Psoas muscle (tissue), 7 donors: ENCODE measurements at regions not wholly inside any gene's neighbourhood (a gene's known extent, or its start where the extent isn't known, plus 50 kb on each side); places are given as distances from the start of the nearest gene placed in this dataset.

Experiments
- ATAC-seq, 4 donors: fragments of 200-7000 bp; cut with Tn5 transposase; one replicate each; pipeline ENCODE4 v1.9.1; 2020; ENCODE audit warnings: moderate library complexity in 3 of 4, mild to moderate bottlenecking in 2 of 4
- DNase-seq, 2 donors: peaks; one replicate each; pipeline ENCODE4 v3.0.0-alpha.2; 2020
- H3K27ac ChIP-seq: fragments of 200-600 bp; one replicate; pipeline ENCODE4 v1.8.0; 2022
- H3K27me3 ChIP-seq, 3 donors: fragments of 200-600 bp in 1 of 3; one replicate each; pipeline versions ENCODE4 v1.6.1 to v1.8.0; 2013 to 2022; ENCODE audit warnings: low read length in 2 of 3, mild to moderate bottlenecking in 2 of 3, moderate library complexity in 1 of 3; ENCODE audit not compliant: insufficient read depth in 3 of 3
- H3K36me3 ChIP-seq, 2 donors: fragments of 200-600 bp in 1 of 2; one replicate each; pipeline versions ENCODE4 v1.6.1 to v1.8.0; 2013 to 2022; ENCODE audit warnings: low read depth in 1 of 2, mild to moderate bottlenecking in 1 of 2, moderate library complexity in 1 of 2; ENCODE audit not compliant: insufficient read depth in 1 of 2
- H3K4me1 ChIP-seq: fragments of 200-600 bp; one replicate; pipeline ENCODE4 v1.8.0; 2022
- H3K4me3 ChIP-seq: fragments of 200-600 bp; one replicate; pipeline ENCODE4 v1.8.0; 2022; ENCODE audit warnings: mild to moderate bottlenecking
- H3K9me3 ChIP-seq: fragments of 200-600 bp; one replicate; pipeline ENCODE4 v1.8.0; 2022
- WGBS, 3 donors: extraction: QIAGEN DNeasy Blood & Tissue Kit; methylation state at CpG; one replicate each; pipeline versions ENCODE4 v1.1.6 to v1.1.7; 2013; 5-methylcytosine and 5-hydroxymethylcytosine counted together
- intact Hi-C, 2 donors: fragments of 100-400 bp; cut with DNase I; formaldehyde crosslinking; loops; one replicate each; pipeline versions ENCODE4 v1.11.0 to v1.14.2; 2022
- TF ChIP-seq, protein P1 (sequence below): fragments of 200-600 bp; IDR thresholded peaks from one replicate; pipeline ENCODE4 v1.8.0; 2022; ENCODE audit warnings: antibody characterized with exemption
- donor health status: healthy with polysubstance abuse.
- donor health status: DM: no; HTN: no; CAD: no; lungs with moderate emphysema.
- donor health status: Bipolar disorder and iron deficiency.
- donor health status: healthy.
- donor health status: DM: yes; HTN: yes; CAD: no.
- donor health status: DM: no; HTN: no; CAD: no.
- donor health status: DM: yes; HTN: yes; CAD: no.

DNA sequence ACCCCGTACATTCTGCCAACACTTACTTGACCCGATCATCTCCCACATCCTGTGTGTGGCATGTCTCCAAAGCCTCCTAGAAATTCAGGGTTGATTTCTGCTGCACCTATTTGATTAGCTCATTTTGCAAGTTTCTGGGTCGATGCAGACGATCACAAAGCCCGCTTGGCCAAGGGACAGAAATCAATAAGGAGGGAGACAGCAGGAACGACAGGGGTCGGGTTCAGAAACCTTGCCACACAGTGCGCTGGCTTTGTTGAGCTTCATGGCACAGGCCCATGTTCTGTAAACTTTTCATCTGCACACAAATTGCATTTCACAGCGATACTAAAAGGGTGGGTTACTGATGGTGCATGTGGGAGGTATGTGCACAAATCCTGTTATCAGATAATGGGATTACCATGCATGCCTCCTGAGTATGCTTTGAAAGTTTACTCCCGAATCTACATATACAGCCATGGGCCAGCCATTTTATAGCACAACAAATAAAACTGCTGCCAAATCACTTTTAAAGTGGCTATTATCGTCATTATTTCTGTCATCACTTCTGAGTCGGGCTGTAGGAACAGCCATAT lies 95.9 kb upstream of the ATP11B start:
- H3K36me3 ChIP-seq: no peaks in the 10 kb centered on the region
- no peaks in the 10 kb centered on the region for H3K4me1 ChIP-seq
- no peak for DNase-seq
- no peak overlapping the region for H3K27ac ChIP-seq
- WGBS, 3 donors: 45 to 48% (median 46%) methylated on average over 12 of the region's 12 CpGs
- TF ChIP-seq, protein P1, sequence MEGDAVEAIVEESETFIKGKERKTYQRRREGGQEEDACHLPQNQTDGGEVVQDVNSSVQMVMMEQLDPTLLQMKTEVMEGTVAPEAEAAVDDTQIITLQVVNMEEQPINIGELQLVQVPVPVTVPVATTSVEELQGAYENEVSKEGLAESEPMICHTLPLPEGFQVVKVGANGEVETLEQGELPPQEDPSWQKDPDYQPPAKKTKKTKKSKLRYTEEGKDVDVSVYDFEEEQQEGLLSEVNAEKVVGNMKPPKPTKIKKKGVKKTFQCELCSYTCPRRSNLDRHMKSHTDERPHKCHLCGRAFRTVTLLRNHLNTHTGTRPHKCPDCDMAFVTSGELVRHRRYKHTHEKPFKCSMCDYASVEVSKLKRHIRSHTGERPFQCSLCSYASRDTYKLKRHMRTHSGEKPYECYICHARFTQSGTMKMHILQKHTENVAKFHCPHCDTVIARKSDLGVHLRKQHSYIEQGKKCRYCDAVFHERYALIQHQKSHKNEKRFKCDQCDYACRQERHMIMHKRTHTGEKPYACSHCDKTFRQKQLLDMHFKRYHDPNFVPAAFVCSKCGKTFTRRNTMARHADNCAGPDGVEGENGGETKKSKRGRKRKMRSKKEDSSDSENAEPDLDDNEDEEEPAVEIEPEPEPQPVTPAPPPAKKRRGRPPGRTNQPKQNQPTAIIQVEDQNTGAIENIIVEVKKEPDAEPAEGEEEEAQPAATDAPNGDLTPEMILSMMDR: no peak
- H3K27me3 ChIP-seq: peaks cover 0 to 3% (median 3%) of the 10 kb centered on the region in 3 donors
- no peak overlapping the region for H3K4me3 ChIP-seq
- ATAC-seq: no peak
- intact Hi-C loops: no loop called here
- H3K9me3 ChIP-seq: no peaks in the 10 kb centered on the region

DNA sequence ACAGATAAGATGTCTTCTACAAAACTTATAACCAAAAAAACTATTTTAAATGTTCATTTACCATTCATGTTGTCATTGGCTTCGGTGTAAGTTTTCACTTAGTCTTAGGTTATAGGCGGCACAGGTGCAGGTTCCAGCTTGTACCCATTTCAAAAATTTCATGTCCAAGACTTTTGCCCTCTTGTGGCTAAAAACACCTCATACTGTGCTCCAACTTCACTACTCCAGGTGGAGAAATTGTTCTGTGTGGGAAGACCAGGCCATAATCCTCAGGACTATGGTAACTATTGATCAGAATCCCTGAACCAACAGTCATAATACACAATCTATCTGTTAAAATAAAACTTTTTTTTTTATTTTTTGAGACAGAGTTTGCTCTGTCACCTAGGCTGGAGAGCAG lies 95.2 kb upstream of the ATP11B start:
- no peaks in the 10 kb centered on the region for H3K4me1 ChIP-seq
- H3K36me3 ChIP-seq: no peaks in the 10 kb centered on the region
- no peaks in the 10 kb centered on the region for H3K9me3 ChIP-seq
- H3K27me3 ChIP-seq: peaks cover 0 to 3% (median 0%) of the 10 kb centered on the region in 3 donors
- no peak overlapping the region for H3K27ac ChIP-seq
- intact Hi-C loops: no loop called here
- no peak overlapping the region for H3K4me3 ChIP-seq
- 88 to 97% (median 94%) methylated on average over 2 of the region's 2 CpGs for WGBS, 3 donors
- ATAC-seq: no peak
- TF ChIP-seq, protein P1: no peak
- no peak for DNase-seq

DNA sequence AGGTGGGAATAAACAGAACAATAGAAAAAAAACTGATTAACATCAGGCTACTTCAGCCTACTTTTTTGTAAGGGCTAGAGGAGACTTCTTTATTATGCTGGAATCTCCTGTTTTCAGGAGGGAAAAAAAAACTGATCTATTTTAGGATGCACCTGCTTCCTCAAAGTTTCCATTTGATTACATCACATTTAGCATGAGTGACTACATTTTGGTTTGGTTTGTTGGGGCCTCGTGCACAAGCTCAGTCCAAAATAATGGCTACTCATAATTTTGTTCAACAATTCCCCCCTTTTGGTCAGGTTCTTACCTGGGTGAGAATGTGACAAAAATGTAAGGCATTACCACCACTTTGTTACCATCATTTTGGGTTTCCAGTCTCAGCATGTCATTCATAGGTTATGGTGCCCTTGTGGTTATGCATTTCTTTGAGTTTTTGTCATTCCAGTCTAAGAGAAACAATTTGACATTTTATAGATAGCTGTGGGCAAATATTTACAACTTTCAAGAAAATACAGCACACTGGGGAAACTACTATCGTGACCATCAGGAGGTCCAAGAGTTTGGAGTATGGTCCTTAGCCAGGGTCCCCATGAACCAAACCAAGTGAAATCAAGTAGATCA lies 93.6 kb upstream of the ATP11B start:
- Histone ChIP-seq H3K27ac (no peak overlapping the region), H3K9me3 (no peaks in the 10 kb centered on the region), H3K27me3 (peaks cover 0 to 3% (median 0%) of the 10 kb centered on the region in 3 donors), H3K4me3 (no peak overlapping the region), H3K4me1 (no peaks in the 10 kb centered on the region), H3K36me3 (no peaks in the 10 kb centered on the region)
- DNase-seq (no peak), ATAC-seq (no peak)
- 74 to 79% (median 79%) methylated on average over 2 of the region's 2 CpGs for WGBS, 3 donors
- intact Hi-C loops: no loop called here
- TF ChIP-seq, protein P1: no peak

DNA sequence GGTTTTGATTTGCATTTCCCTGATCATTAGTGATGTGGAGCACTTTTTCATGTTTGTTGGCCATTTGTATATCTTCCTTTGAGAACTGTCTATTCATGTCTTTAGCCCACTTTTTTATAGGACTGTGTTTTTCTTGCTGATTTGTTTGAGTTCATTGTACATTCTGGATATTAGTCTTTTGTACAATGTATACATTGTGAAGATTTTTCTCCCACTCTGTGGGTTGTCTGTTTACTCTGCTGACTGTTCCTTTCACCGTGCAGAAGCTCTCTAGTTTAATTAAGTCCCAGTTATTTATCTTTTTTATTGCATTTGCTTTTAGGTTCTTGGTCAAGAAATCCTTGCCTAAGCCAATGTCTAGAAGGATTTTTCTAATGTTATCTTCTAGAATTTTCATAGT lies 91.1 kb upstream of the ATP11B start:
- H3K27ac ChIP-seq: no peak overlapping the region
- no peaks in the 10 kb centered on the region for H3K4me1 ChIP-seq
- no peaks in the 10 kb centered on the region for H3K27me3 ChIP-seq
- no peaks in the 10 kb centered on the region for H3K36me3 ChIP-seq
- no peak overlapping the region for H3K4me3 ChIP-seq
- TF ChIP-seq, protein P1: no peak
- ATAC-seq (no peak), DNase-seq (no peak)
- WGBS, 3 donors: 41 to 61% (median 50%) methylated on average over 1 of the region's 1 CpG
- intact Hi-C loops: no loop called here
- no peaks in the 10 kb centered on the region for H3K9me3 ChIP-seq

DNA sequence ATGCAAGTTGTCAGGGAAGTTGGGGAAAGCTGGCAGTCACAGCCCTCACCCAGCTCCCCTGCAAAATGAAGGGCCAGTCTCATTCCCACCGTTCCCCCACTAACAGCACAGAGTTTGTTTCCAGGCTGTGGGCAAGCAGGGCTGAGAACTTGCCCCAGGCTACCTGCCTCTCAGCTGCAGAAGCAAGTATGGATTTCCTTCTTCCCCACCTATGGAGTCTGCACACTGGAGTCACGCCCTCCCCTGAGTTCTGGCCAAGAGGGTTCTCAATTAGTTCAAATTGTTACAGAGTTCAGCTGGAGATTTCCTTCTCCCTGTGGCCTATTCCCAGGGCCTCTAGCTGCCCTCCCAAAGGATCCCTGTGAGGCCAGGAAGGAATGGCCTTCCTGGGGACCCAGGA lies 90.1 kb upstream of the ATP11B start:
- TF ChIP-seq, protein P1: no peak
- Histone ChIP-seq H3K27ac (no peak overlapping the region), H3K36me3 (no peaks in the 10 kb centered on the region), H3K27me3 (no peaks in the 10 kb centered on the region), H3K4me1 (no peaks in the 10 kb centered on the region), H3K4me3 (no peak overlapping the region), H3K9me3 (no peaks in the 10 kb centered on the region)
- DNase-seq: no peak
- 82 to 89% (median 85%) methylated on average over 2 of the region's 2 CpGs for WGBS, 3 donors
- ATAC-seq: no peak
- intact Hi-C loops: no loop called here
